ENCODE measurements at regions not wholly inside any gene's neighbourhood (a gene's known extent, or its start where the extent isn't known, plus 50 kb on each side); places are given as distances from the start of the nearest gene placed in this dataset.

DNA sequence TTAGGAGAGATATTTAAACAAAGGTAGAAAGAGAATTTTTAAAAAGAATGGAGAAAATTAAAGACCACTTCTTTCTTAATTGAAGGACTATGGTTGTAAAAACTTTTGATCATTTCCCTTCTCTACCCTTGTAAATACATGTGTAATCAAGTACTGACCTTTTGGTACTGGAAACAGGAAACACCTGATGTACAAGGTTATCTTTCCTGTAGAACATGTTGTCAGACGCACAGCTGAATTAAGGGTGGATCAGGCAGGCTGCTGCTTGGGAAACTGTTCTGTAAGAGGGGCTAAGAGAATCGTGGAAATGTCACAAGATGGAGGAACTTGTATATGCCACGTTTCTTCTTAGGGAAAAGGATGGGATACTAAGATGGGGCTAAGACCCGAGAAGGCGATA lies 341.6 kb downstream of the ZNF608 start:
- no peaks in the 10 kb centered on the region for H3K9me3 ChIP-seq (replicated peaks; ENCODE audit: control insufficient read depth, insufficient read depth, low read length)
- peak; percentile 46 for DNase-seq (ENCODE audit: low read depth, low spot score)
- no peaks in the 10 kb centered on the region for H4K20me1 ChIP-seq (replicated peaks; ENCODE audit: control insufficient read depth, extremely low read depth, insufficient read depth, low read length)
- FAIRE-seq, result peak; percentile 12
- H3K9me1 ChIP-seq (replicated peaks; ENCODE audit: control insufficient read depth, extremely low read depth, insufficient read depth, low read length), result no peaks in the 10 kb centered on the region
- no peak overlapping the region for H3K9ac ChIP-seq (replicated peaks; ENCODE audit: extremely low read depth, insufficient read depth, low read length)
- TF ChIP-seq POLR2A (IDR thresholded peaks at IDR 0.05; ENCODE audit: low read depth, low read length) (no peak), EZH2 (IDR thresholded peaks at IDR 0.05; ENCODE audit: borderline replicate concordance, low read depth, low read length, severe bottlenecking) (no peak), JUN (IDR thresholded peaks at IDR 0.05; ENCODE audit: borderline replicate concordance, insufficient read depth, insufficient read length, low read depth) (no peak), GATA2 (IDR thresholded peaks at IDR 0.05; ENCODE audit: insufficient read depth, insufficient read length, low read depth, low read length) (no peak), MYC (IDR thresholded peaks at IDR 0.05; ENCODE audit: low read depth, low read length) (no peak), FOS (IDR thresholded peaks at IDR 0.05; ENCODE audit: borderline replicate concordance, insufficient read depth, low read length) (no peak), POLR2AphosphoS5 (IDR thresholded peaks at IDR 0.05; ENCODE audit: insufficient read depth, low read depth, low read length) (no peak)
- TF ChIP-seq, protein P1, sequence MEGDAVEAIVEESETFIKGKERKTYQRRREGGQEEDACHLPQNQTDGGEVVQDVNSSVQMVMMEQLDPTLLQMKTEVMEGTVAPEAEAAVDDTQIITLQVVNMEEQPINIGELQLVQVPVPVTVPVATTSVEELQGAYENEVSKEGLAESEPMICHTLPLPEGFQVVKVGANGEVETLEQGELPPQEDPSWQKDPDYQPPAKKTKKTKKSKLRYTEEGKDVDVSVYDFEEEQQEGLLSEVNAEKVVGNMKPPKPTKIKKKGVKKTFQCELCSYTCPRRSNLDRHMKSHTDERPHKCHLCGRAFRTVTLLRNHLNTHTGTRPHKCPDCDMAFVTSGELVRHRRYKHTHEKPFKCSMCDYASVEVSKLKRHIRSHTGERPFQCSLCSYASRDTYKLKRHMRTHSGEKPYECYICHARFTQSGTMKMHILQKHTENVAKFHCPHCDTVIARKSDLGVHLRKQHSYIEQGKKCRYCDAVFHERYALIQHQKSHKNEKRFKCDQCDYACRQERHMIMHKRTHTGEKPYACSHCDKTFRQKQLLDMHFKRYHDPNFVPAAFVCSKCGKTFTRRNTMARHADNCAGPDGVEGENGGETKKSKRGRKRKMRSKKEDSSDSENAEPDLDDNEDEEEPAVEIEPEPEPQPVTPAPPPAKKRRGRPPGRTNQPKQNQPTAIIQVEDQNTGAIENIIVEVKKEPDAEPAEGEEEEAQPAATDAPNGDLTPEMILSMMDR (IDR thresholded peaks at IDR 0.05; ENCODE audit: extremely low read depth in 1 of 2, insufficient read depth in 1 of 2, low read depth in 1 of 2, low read length in 2 of 2), result no peak
- TF ChIP-seq, protein P2, sequence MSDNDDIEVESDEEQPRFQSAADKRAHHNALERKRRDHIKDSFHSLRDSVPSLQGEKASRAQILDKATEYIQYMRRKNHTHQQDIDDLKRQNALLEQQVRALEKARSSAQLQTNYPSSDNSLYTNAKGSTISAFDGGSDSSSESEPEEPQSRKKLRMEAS (IDR thresholded peaks at IDR 0.05; ENCODE audit: insufficient read depth, insufficient read length), result no peak
- dilution Hi-C loops (cut with MboI; ENCODE audit: extremely low pct_ligation_motif_present, low sequenced_read_pairs) (no loop called here), intact Hi-C loops (cut with micrococcal nuclease) (no loop called here)
- H3K27ac ChIP-seq (ENCODE audit: insufficient read depth, low read depth, low read length), result no peak overlapping the region
- no peaks in the 10 kb centered on the region for H3K4me1 ChIP-seq (ENCODE audit: control insufficient read depth, extremely low read depth, insufficient read depth, low read length)
- H3K36me3 ChIP-seq (ENCODE audit: control insufficient read depth in 2 of 2, extremely low read depth in 1 of 2, insufficient read depth in 2 of 2, low read length in 2 of 2), result no peaks in the 10 kb centered on the region
- H2AFZ ChIP-seq (ENCODE audit: low read depth, low read length), result no peak overlapping the region
- no peaks in the 10 kb centered on the region for H3K79me2 ChIP-seq (ENCODE audit: control insufficient read depth, insufficient read depth, low read length)
- ChIA-PET CTCF (no interaction called here), POLR2A (no interaction called here)
- BruUV-seq (replicated peaks), result no TSS peak
- H3K27me3 ChIP-seq (ENCODE audit: control insufficient read depth in 2 of 2, insufficient read depth in 2 of 2, low read length in 2 of 2), result no peaks in the 10 kb centered on the region
- H3K4me3 ChIP-seq (replicated peaks in 1 of 3; ENCODE audit: insufficient read depth in 1 of 3, low read depth in 1 of 3, low read length in 3 of 3), result no peak overlapping the region
- H3K4me2 ChIP-seq (ENCODE audit: insufficient read depth, low read length), result no peak overlapping the region

Measured in endothelial cell of umbilical vein (primary cell).